Cardiac fibroblast (primary cell): ENCODE measurements at regions not wholly inside any gene's neighbourhood (a gene's known extent, or its start where the extent isn't known, plus 50 kb on each side); places are given as distances from the start of the nearest gene placed in this dataset.

Source experiments
- DNase-seq, 2 donors: peaks; one replicate each; pipeline versions ENCODE4 v3.0.0 to v3.0.0-alpha.2; 2010; ENCODE audit warnings: low read depth in 2 of 2
- H3K4me3 ChIP-seq, 2 donors: replicated peaks in 1 of 2; 1 replicate in 1 of 2; 2 replicates in 1 of 2; pipeline ENCODE4 v1.5.1; 2011; ENCODE audit warnings: low read depth in 2 of 2, low read length in 2 of 2, mild to moderate bottlenecking in 2 of 2, moderate library complexity in 1 of 2
- CTCF ChIP-seq: IDR thresholded peaks from one replicate; pipeline ENCODE4 v1.5.1; 2011; ENCODE audit warnings: low read depth, mild to moderate bottlenecking, low read length, inconsistent platforms

GRCh38 chr3:180287703-180288102 lies 251.0 kb upstream of the PEX5L start:
- no peak for DNase-seq
- no peak overlapping the region for H3K4me3 ChIP-seq
- TF ChIP-seq CTCF: no peak

- DNase-seq: no peak
- TF ChIP-seq CTCF: no peak
- no peak overlapping the region for H3K4me3 ChIP-seq
Measured at GRCh38 chr3:180288816-180289215, 252.1 kb upstream of the PEX5L start.

GRCh38 chr3:180290300-180290699 lies 253.6 kb upstream of the PEX5L start:
- no peak overlapping the region for H3K4me3 ChIP-seq
- no peak for TF ChIP-seq CTCF
- DNase-seq: no peak

- no peak overlapping the region for H3K4me3 ChIP-seq
- DNase-seq: no peak
- no peak for TF ChIP-seq CTCF
Measured at GRCh38 chr3:180294282-180295027, 257.7 kb upstream of the PEX5L start.

- TF ChIP-seq CTCF: no peak
- no peak overlapping the region for H3K4me3 ChIP-seq
- DNase-seq: no peak
Measured at GRCh38 chr3:180295811-180296210, 259.1 kb upstream of the PEX5L start.

GRCh38 chr3:180296971-180297370 lies 260.2 kb upstream of the PEX5L start:
- no peak for TF ChIP-seq CTCF
- no peak overlapping the region for H3K4me3 ChIP-seq
- no peak for DNase-seq

- H3K4me3 ChIP-seq: no peak overlapping the region
- no peak for DNase-seq
- no peak for TF ChIP-seq CTCF
Measured at GRCh38 chr3:180306155-180306554, 269.4 kb upstream of the PEX5L start.
